HG03103 (cell line): ENCODE measurements at regions not wholly inside any gene's neighbourhood (a gene's known extent, or its start where the extent isn't known, plus 50 kb on each side); places are given as distances from the start of the nearest gene placed in this dataset.

ENCODE experiments used
- ATAC-seq: cut with Tn5 transposase; IDR thresholded peaks from one replicate; pipeline ENCODE4 v1.9.1; 2021; ENCODE audit warnings: low read depth; ENCODE audit not compliant: unreplicated experiment

DNA sequence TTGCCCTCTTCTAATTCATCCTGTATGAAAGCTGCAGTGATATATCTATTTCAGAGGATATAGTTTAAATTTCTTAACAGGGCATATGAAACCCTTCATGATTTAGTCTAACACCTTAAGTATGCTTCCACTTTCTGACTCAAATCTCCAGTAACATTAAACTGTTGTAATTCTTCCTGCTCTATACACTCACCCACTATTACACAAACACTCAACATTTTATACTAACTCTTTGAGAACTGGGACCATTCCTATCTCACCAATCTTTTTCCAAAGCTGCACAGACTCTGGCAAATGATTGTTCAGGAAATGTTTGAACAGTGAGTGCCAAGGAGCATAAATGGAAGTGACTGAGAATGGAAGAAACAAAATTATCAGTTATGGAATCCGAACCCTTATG lies 560.4 kb upstream of the DPPA4 start:
- ATAC-seq: no peak

DNA sequence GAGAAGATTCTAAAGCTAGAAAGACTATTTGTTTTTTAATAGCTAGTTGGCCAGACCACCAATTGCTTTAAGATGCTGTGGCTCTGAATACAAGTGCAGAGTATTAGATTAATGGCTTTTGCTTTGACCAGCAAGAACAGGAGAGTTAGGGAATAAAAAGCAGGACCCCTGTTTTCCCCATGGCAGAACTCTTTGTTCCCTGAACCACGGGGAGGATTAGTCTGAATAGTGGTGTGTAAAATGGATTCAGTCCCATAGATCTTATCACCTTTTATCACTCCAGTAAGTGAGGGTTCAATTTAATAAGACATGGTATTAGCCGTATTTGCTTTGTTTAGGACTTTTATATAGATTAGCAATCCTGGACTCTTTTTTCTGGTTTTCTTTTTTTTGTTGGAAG lies 562.6 kb upstream of the DPPA4 start:
- ATAC-seq: no peak

GRCh38 chr3:109900783-109901182 lies 563.4 kb upstream of the DPPA4 start:
- no peak for ATAC-seq

GRCh38 chr3:109902549-109902948 lies 565.2 kb upstream of the DPPA4 start:
- ATAC-seq: no peak

GRCh38 chr3:109903100-109903499 lies 565.8 kb upstream of the DPPA4 start:
- ATAC-seq: no peak

DNA sequence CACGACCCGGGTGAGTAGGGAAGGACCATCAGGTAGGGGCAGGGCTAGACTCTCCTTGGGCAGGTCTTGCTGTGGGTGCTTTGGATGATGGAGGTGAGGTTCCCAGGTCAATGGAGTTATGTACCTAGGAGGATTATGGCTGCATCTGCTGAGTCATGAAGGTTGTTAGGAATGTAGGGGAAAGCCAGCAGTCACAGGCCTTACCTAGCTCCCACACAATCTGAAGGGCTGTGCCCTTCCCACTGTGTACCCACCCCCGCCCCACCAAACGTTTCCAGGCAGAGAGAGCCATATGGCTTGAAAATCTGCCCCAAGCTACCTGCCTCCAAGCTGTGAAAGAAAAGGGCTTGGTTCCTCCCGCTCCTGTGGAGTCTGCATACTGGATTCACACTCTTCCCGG lies 573.4 kb upstream of the DPPA4 start:
- ATAC-seq: no peak

- no peak for ATAC-seq
These were observed 581.4 kb upstream of the DPPA4 start for GRCh38 chr3:109918740-109919139.

- ATAC-seq: no peak
These were observed 583.4 kb upstream of the DPPA4 start for GRCh38 chr3:109920749-109921148.

DNA sequence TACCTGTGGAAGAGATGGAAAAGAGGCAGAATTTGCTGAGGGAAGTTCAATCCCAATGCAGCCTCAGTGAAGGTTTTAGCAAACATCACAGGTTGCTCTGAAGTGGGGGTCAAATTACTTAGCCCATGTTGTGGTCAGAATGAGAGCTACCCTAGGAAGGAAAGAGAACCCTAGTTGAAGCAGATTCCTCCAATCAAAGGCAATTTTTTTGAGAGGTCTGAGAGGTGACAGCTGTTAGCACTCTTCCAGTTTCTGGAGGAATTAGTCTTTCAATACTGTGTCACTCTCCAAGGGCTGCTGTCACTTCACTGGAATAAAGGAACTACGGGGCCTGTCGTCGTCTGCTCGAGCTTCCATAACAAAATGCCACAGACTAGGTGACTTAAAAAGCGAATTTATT lies 584.2 kb upstream of the DPPA4 start:
- ATAC-seq: no peak

DNA sequence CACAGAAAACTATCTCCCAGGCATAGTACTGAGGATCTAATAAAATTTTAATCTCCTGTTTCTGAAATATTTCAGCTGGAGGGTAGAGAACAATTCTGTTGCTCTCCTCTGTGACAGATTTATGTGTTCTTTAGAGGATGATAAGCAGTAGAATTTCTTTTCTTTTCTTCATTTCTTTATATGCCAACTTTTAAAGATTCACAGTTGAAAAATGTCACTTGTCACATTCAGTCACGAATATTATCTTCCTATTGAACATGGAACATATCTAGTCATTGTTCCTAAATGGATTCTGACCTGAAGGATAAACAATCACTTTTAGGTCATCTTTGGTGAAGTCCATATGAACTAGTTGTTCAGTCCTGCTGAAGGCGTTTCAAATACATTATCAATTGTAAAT lies 585.5 kb upstream of the DPPA4 start:
- ATAC-seq: no peak

GRCh38 chr3:109923431-109923830 lies 586.1 kb upstream of the DPPA4 start:
- ATAC-seq: no peak

DNA sequence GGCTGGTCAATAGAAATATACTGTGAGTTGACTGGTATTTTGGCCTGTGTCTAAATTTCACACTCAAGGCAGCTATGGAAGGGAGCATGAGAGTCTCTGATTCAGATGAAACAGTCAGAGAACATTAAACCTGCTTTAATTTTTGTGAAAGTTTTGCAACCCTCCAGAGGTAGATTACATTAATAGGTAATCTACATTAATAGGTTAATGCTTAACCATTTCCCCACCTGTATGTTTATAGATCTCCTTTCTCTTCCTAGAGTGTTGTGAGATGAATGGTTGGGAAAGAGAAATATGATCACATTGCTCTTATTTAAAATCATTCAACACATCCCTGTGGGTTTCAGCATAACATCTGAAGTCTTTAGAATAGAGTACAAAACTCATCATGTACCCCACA lies 586.9 kb upstream of the DPPA4 start:
- ATAC-seq: no peak

- no peak for ATAC-seq
These were observed 589.0 kb upstream of the DPPA4 start for GRCh38 chr3:109926376-109926775.

DNA sequence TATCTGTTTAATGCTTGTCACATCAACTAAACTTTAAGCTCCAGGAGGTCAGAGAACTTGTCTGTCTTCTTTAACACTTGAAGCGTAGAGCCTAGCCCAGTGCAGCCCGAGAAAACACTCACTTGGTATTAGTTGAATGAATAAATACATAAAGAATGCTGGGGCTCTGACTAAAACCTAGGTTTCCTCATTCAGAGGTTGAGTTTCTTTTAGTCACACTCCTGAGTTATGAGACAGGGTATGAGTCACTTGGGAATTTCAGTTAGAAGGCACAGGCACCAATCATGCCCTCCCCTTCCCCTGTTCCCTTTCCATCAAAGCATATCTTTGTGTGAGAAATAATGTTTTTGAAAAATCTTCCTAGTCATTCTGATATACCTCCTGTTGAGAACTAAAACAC lies 589.8 kb upstream of the DPPA4 start:
- ATAC-seq: no peak

DNA sequence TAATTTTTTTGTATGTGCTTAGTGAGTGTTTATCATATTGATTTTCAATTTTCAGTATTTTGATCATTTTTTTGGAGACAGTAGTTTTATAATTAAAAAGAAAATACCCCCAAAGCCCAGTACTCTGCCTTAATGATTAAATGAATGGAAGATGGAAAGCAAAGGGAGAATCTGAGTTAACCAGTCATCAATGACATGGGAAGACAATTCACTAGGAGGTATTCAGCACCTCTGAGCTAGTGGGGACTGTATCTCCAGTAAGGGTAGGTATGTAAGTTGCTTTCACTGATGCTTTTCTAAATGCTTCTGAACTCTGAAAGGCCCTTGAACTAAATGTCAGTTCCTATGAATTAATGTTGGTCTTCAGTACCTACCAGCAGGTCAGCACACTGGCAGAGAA lies 590.4 kb upstream of the DPPA4 start:
- ATAC-seq: no peak

DNA sequence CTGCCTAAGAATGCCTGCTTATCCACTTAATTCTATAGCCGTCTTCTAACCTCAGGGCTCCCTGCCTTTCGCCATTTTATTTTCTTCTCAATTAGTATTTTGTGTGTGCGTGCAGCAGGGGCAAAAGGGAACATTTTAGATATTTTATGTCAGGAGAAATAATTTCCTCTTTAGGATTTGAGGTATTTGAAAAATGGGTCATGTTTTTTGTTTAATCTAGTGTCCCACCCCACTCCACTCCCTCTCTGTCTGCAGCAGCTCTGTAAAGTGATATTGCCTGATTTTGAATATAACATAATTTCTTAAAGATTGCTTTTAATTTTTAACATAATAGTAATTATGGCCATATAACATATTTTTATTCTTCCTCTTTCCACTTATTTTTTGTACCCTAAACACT lies 593.2 kb upstream of the DPPA4 start:
- no peak for ATAC-seq

DNA sequence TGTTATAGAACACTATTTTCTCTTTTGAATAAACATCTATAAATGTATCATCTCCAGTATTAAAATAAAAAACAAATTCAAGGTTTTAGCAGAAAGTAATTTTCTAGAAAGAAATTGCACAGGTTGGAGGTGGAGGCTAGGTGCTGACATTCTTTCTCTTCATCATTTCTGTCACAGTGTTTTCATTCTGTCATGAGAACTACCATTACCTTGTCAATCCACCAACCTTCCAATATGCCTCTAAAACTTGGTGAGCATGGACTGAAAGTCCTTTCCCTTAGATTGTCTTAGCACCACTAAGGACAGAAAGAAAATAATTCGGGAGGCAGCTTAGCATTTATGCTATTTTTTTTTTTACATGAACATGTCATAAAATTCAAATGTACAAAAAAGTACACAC lies 596.2 kb upstream of the DPPA4 start:
- no peak for ATAC-seq

DNA sequence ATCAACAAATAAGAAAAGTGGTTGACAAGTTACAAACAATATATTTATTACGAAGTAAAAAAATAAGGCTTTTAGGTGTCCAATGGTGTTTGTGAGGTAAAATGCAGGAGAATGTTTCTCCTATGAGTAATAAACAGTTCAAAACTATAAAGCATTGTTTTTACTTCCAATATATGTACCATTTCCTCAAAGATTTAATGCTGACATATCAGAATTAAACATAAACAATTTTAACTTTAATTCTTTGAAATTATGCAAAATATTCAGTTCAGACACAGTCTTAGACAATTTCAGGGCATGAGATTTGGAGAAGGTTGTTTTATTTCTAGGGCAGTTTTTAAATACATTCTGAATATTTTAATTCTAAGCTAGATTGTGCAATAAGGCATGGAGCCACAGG lies 602.5 kb upstream of the DPPA4 start:
- ATAC-seq: no peak

DNA sequence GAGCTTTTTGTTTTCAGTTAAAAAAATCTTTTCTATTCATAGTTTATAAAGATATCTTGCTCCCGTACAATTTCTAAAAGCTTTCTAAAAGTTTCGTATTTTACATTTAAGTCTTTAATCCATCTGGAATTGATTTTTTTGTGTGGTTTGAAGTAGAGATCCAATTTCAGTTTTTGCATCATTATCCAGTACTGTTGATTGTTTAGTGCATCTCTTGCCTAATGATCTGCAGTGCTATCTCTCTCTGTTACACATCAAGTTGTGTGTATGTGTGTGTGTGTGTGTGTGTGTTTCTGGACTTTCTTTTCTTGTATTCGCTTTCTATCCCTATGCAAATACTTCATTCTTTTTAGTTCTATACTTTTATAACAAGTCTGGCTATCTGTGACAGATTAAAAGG lies 605.8 kb upstream of the DPPA4 start:
- ATAC-seq: no peak

DNA sequence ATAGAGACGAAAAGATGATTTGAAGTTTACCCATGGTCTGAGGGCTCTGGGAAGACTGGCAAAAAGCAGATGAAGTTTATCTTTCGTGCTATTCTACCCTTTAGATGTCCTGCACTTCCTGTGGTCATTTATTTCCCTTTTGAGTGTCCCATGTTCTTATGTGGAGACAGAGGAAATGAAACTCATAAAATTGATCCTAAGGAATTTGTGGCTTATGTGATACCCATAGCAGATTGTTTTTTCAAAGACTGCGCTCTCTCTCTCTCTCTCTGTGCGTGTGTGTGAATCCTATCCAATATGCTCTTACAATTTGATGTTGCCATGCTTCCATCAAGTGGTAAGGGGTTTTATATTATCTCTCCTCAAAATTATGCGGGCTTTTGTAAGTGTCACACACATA lies 607.5 kb upstream of the DPPA4 start:
- ATAC-seq: no peak

- no peak for ATAC-seq
These were observed 615.6 kb upstream of the DPPA4 start for GRCh38 chr3:109952924-109953323.

- no peak for ATAC-seq
These were observed 626.5 kb upstream of the DPPA4 start for GRCh38 chr3:109963831-109964230.

DNA sequence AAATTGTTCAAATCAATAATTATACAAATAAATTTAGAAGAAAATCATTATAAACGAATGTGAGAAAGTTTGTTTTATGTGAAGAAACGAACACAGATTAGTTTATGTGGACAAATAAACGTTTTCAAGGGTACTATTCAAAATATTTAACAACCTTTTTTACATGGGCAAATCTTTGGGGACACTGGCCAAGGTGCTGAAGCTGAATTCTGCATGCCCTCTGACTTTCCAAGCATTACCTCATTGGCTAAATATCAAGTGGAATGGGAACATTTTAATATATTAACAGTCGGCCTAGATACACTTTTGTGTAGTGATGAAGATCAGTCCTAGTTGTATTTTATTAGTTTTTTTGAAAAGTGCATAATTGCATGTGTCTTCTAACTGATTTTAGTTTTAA lies 636.4 kb upstream of the DPPA4 start:
- ATAC-seq: no peak

- ATAC-seq: no peak
These were observed 640.6 kb upstream of the DPPA4 start for GRCh38 chr3:109977897-109978296.
